Glutamatergic neuron (in vitro differentiated cells): ENCODE measurements at regions not wholly inside any gene's neighbourhood (a gene's known extent, or its start where the extent isn't known, plus 50 kb on each side); places are given as distances from the start of the nearest gene placed in this dataset.
"Not testable (repeated sequence)": the region's sequence is repeated elsewhere in the genome, so short reads cannot be mapped to it uniquely, and the experiment has no call there.

ENCODE experiments used
- DNase-seq: peaks from one replicate; pipeline ENCODE4 v3.0.0; 2022
- H3K27ac Mint-ChIP-seq: one replicate; pipeline ENCODE4 v1.8.0; 2020; ENCODE audit warnings: mild to moderate bottlenecking, mixed read lengths, inconsistent platforms; ENCODE audit not compliant: unreplicated experiment
- H3K27me3 Mint-ChIP-seq: one replicate; pipeline ENCODE4 v1.8.0; 2020; ENCODE audit warnings: mild to moderate bottlenecking, moderate library complexity, mixed read lengths, inconsistent platforms; ENCODE audit not compliant: unreplicated experiment
- H3K36me3 Mint-ChIP-seq: one replicate; pipeline ENCODE4 v1.8.0; 2020; ENCODE audit warnings: mild to moderate bottlenecking, mixed read lengths, inconsistent platforms; ENCODE audit not compliant: unreplicated experiment
- H3K4me1 Mint-ChIP-seq: one replicate; pipeline ENCODE4 v1.8.0; 2020; ENCODE audit warnings: mild to moderate bottlenecking, low read depth, mixed read lengths, inconsistent platforms; ENCODE audit not compliant: unreplicated experiment
- H3K4me3 Mint-ChIP-seq: one replicate; pipeline ENCODE4 v1.8.0; 2020; ENCODE audit warnings: mild to moderate bottlenecking, mixed read lengths, inconsistent platforms; ENCODE audit not compliant: unreplicated experiment
- H3K9me3 Mint-ChIP-seq: one replicate; pipeline ENCODE4 v1.8.0; 2020; ENCODE audit warnings: mild to moderate bottlenecking, moderate library complexity, mixed read lengths, inconsistent platforms; ENCODE audit not compliant: unreplicated experiment
- CTCF ChIP-seq: fragments of 200-600 bp; sonication (generic); IDR thresholded peaks from one replicate; pipeline ENCODE4 v1.5.0; 2021; ENCODE audit not compliant: partially characterized antibody, unreplicated experiment

GRCh38 chr5:52013523-52013922, 630.3 kb downstream of the ISL1 start:
- H3K36me3 Mint-ChIP-seq = no peaks in the 10 kb centered on the region
- no peak for TF ChIP-seq CTCF
- peaks cover 3% of the 10 kb centered on the region for H3K9me3 Mint-ChIP-seq
- no peak overlapping the region for H3K27ac Mint-ChIP-seq
- H3K4me3 Mint-ChIP-seq = no peak overlapping the region
- H3K4me1 Mint-ChIP-seq = peaks cover 20% of the 10 kb centered on the region
- DNase-seq = no peak
- H3K27me3 Mint-ChIP-seq = peaks cover 2% of the 10 kb centered on the region

- Mint-ChIP-seq H3K9me3 (no peaks in the 10 kb centered on the region), H3K4me3 (no peak overlapping the region), H3K4me1 (peaks cover 6% of the 10 kb centered on the region), H3K27me3 (no peaks in the 10 kb centered on the region), H3K36me3 (no peaks in the 10 kb centered on the region), H3K27ac (no peak overlapping the region)
- no peak for DNase-seq
- no peak for TF ChIP-seq CTCF
Observed at GRCh38 chr5:52015760-52016159, 632.5 kb downstream of the ISL1 start.

- peaks cover 2% of the 10 kb centered on the region for H3K4me1 Mint-ChIP-seq
- DNase-seq = no peak
- no peaks in the 10 kb centered on the region for H3K9me3 Mint-ChIP-seq
- no peak for TF ChIP-seq CTCF
- H3K36me3 Mint-ChIP-seq = no peaks in the 10 kb centered on the region
- no peak overlapping the region for H3K27ac Mint-ChIP-seq
- no peaks in the 10 kb centered on the region for H3K27me3 Mint-ChIP-seq
- no peak overlapping the region for H3K4me3 Mint-ChIP-seq
Observed at GRCh38 chr5:52017567-52017966, 634.3 kb downstream of the ISL1 start.

- Mint-ChIP-seq H3K27me3 (no peaks in the 10 kb centered on the region), H3K36me3 (no peaks in the 10 kb centered on the region), H3K4me1 (no peaks in the 10 kb centered on the region), H3K9me3 (peaks cover 1% of the 10 kb centered on the region), H3K4me3 (no peak overlapping the region), H3K27ac (no peak overlapping the region)
- no peak for DNase-seq
- no peak for TF ChIP-seq CTCF
Observed at GRCh38 chr5:52024359-52024758, 641.1 kb downstream of the ISL1 start.

GRCh38 chr5:52029836-52030235, 646.6 kb downstream of the ISL1 start:
- H3K27ac Mint-ChIP-seq, H3K27me3 Mint-ChIP-seq, DNase-seq, H3K4me1 Mint-ChIP-seq, H3K9me3 Mint-ChIP-seq, H3K4me3 Mint-ChIP-seq, H3K36me3 Mint-ChIP-seq: not testable (repeated sequence)

GRCh38 chr5:52041842-52042241, 658.6 kb downstream of the ISL1 start:
- Mint-ChIP-seq H3K36me3 (no peaks in the 10 kb centered on the region), H3K9me3 (peaks cover 6% of the 10 kb centered on the region), H3K27me3 (no peaks in the 10 kb centered on the region), H3K27ac (no peak overlapping the region), H3K4me1 (peaks cover 9% of the 10 kb centered on the region), H3K4me3 (no peak overlapping the region)
- no peak for DNase-seq
- TF ChIP-seq CTCF = no peak
